H4 (cell line): ENCODE measurements at regions not wholly inside any gene's neighbourhood (a gene's known extent, or its start where the extent isn't known, plus 50 kb on each side); places are given as distances from the start of the nearest gene placed in this dataset.

Source experiments
- DNase-seq: peaks from one replicate; pipeline ENCODE4 v3.0.0-alpha.2; 2015; ENCODE audit warnings: low spot score

DNA sequence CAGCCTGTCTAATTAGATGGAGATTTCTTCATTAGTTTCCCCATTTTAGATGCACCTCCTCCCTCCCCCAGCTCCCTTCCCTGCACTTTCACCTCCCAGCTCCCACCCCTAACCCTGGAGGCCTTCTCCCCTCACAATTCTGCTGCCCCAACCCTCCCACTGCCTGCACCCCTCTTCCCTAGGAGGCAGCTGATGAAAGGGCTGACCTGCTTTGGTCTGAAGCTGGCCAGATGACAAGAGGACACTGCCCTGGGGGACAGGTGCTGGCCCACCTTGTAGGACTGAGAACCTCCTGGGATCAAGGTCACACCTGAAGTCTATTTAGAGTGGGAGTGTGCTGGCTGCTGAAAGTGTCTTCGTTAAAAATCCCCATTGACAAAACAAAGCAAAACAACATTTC, 259.4 kb downstream of the TLE3 start:
- no peak for DNase-seq

DNA sequence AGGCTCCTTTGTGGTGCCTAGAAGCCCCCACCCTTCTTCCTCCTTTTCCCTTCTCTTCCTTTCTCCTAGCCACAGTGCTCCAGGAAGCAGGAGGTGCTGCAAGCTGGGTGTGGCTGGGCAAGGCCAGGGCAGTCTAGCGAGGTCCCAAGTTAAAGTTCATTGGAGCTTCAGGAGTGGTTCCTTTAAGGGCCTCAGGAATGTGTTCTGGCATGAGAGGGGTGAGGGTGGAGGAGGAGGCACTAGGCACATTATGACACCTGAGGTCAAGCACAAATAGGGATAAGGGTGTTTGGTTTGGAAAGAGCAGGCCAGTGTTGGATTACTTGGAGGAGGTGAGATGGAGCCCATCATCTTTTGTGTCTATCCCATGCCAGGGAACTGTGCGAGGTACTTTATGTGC, 258.7 kb downstream of the TLE3 start:
- DNase-seq = no peak

GRCh38 chr15:69841113-69841828, 256.4 kb downstream of the TLE3 start:
- DNase-seq = no peak

- DNase-seq = no peak
These were observed 254.9 kb downstream of the TLE3 start for GRCh38 chr15:69842851-69843250.

DNA sequence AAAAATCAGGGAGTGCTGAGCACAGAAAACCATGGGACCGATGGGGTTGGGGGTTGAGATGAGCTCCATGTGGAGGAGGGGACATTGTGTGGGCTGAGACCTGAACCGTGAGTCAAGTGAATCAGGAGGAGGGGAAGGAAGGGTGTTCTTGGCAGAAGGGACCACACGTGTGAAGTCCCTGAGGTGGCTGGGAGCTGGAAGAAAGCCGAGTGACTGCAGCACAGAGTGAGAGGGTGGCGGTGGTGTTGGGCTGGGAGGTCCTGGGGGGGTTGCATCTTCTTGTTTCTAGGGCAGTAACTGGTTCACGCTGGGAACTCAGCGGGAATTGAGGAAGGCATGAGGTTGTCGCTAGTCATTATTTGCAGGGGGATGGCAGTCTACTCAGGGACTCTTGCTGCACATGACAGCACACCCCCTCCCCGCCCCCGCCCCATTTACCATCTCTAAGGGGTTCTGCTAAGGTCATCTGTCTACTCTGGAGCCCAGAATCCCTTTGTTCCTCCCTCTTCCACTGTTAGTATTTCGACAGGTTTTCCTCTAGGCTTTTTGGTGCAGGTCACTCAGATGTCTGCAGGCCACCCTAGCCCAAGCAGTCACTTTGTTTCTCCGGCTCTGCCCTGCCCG, 254.3 kb downstream of the TLE3 start:
- DNase-seq = no peak

DNA sequence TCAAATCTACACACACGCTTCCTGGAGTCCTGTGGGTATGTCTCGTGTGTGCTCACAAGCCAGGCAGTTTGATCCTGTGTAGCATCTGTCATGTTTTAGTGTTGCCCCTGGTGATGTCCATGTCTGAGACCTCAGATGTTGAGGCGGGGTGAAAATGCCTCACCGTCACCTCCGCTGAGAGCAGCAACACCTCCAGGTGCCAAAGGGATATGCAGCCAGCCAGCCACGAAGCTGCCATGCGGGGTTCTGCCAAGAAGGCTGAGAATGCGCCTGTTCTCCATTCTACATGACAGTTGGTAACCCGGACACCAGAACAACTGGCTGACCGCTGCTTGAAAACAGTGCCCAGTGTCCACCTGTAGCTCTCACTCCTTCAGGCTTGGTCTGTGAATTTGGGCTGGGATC, 253.8 kb downstream of the TLE3 start:
- DNase-seq = no peak

DNA sequence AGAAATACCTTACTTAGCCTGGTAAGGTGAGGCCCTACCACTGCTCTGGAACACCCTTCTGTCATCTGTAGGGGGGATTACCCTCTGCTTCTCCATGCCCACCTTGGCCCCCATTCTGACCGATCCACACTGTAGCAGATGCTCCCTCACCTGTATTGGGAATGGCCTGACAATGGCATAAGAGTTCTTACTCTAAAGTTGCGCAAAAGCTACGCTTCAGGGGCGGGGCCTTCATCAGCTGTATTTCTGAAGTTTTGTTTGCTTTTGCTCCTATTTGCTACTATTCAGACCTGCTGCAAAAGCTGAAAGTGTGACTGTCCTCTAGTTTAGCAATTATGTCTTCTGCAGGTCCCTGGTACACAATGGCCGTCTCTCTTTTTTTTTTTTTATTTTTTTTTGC, 252.6 kb downstream of the TLE3 start:
- no peak for DNase-seq

- DNase-seq = no peak
These were observed 250.1 kb downstream of the TLE3 start for GRCh38 chr15:69847625-69848024.

GRCh38 chr15:69848096-69848495, 249.6 kb downstream of the TLE3 start:
- DNase-seq = no peak

GRCh38 chr15:69848551-69849231, 249.0 kb downstream of the TLE3 start:
- no peak for DNase-seq

GRCh38 chr15:69849232-69849610, 248.5 kb downstream of the TLE3 start:
- DNase-seq = no peak

DNA sequence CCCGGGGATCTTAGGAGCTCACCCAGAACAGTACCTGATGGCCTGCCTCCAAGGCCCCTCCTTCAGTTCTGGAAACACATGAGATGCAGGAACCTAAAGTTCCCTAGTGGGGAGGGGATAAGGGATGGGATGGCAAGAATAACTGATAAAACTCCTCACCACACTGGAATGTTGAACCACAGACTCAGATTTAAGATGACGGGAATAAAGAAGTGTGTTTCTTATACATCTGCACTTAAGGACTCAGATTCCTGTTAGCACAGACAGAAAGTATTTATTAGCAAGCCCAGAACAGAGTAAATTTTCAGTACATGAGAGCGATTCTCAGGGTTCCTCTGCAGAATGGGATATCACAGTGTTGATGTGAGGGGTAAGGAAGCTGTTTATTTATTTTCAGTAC, 245.2 kb downstream of the TLE3 start:
- DNase-seq = peak; percentile 29

DNA sequence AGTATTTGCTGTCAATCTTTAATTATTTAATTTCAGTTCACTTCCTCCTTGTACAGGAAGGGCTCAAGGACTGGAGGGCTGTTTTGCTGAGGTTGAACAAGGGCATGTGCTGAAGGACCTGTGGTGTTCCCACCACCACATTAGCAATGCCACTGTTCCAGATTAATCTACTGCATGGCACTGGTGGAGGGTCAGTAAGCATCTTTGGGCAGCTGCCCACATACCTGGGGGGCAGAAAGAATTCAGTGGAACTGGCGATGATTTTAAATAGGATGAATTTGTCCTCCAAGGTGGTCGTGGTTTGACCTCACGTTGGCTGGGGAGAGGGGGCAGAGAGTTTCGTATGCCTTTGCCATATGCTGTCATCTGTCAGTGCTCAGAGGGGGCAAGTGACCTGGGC, 244.8 kb downstream of the TLE3 start:
- no peak for DNase-seq

DNA sequence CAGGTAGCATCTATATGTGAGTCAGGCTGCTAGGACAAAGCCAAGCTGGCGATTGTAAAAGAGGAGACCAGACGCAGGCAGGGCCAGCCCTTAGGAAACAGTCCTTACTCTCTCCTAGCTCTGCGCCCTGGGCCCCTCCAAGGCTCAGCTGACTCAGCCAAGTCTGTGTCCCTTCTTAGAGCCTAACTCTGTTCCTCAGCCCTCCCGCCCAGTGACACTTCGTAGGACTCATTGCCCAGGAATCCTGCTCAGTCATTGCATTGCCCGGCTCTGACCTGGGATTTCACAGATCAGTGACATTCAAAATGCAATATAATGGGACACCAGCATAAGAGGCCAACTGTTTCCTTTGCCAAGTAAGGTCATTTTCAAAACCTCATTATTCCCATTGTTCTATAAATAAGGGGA, 244.2 kb downstream of the TLE3 start:
- DNase-seq = peak; percentile 84

GRCh38 chr15:69854001-69854400, 243.7 kb downstream of the TLE3 start:
- DNase-seq = no peak

DNA sequence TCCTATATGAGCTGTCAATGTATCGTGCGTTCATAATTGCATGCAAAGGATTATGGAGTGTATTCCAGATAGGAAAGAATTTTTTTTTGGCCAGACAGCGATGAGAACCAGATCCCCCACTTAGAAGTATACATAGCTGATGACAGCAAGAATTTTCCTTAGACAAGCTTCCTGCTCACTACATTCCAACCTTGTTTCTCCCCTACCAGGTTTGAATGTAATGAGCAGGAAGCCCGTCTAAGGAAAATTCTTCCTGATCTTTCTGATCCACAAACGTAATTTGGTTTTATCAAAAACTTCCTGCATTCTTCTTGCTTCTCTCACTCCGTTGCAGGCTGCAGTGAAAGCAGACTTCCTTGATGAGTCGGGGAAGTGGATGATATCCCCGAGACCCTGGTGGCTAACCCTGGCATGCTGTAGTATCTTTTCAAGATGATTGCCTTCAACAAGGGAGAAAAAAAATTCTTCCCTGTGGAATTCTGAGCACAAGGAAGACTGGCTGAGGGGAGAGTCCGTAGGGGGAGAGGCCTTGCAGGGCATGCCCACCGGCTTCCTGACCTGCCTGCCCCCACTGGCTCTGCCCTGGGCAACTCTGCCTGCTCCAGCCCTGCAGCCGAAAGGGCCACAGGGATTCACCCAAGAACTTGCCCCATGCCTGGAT, 243.1 kb downstream of the TLE3 start:
- DNase-seq = peak; percentile 40

GRCh38 chr15:69855258-69856000, 242.3 kb downstream of the TLE3 start:
- DNase-seq = peak; percentile 60

- DNase-seq = no peak
These were observed 240.5 kb downstream of the TLE3 start for GRCh38 chr15:69857250-69857649.

GRCh38 chr15:69857686-69858391, 239.9 kb downstream of the TLE3 start:
- no peak for DNase-seq

GRCh38 chr15:69858456-69858855, 239.3 kb downstream of the TLE3 start:
- DNase-seq = no peak

GRCh38 chr15:69859866-69860265, 237.9 kb downstream of the TLE3 start:
- DNase-seq = no peak
